Calu3 (cell line): ENCODE measurements at regions not wholly inside any gene's neighbourhood (a gene's known extent, or its start where the extent isn't known, plus 50 kb on each side); places are given as distances from the start of the nearest gene placed in this dataset.

ENCODE experiments used
- BruUV-seq: library from RNA; stranded (reverse); fragments of 400-500 nt; replicated peaks from 2 replicates; lab custom pipeline; 2021; lab: Mats Ljungman, UMichigan
- CTCF ChIA-PET: fragments of 300-600 bp; sonication (Branson Sonifier 250); formaldehyde crosslinking; loops from one replicate; lab custom pipeline; 2022; ENCODE audit warnings: antibody characterized with exemption; lab: Charles Lee
- DNase-seq: peaks from one replicate; pipeline ENCODE4 v3.0.0; 2022
- H3K27ac Mint-ChIP-seq: one replicate; pipeline ENCODE4 v1.8.0; 2022; ENCODE audit warnings: mixed read lengths; ENCODE audit not compliant: unreplicated experiment
- H3K27me3 Mint-ChIP-seq: one replicate; pipeline ENCODE4 v1.8.0; 2022; ENCODE audit warnings: mixed read lengths; ENCODE audit not compliant: unreplicated experiment
- H3K36me3 Mint-ChIP-seq: one replicate; pipeline ENCODE4 v1.8.0; 2022; ENCODE audit warnings: mild to moderate bottlenecking, moderate library complexity, mixed read lengths; ENCODE audit not compliant: insufficient read depth, unreplicated experiment
- H3K4me1 Mint-ChIP-seq: one replicate; pipeline ENCODE4 v1.8.0; 2022; ENCODE audit warnings: mild to moderate bottlenecking, low read depth, mixed read lengths; ENCODE audit not compliant: unreplicated experiment
- H3K4me3 Mint-ChIP-seq: one replicate; pipeline ENCODE4 v1.8.0; 2022; ENCODE audit warnings: mild to moderate bottlenecking, low read depth, moderate library complexity, mixed read lengths; ENCODE audit not compliant: unreplicated experiment
- H3K9me3 Mint-ChIP-seq: one replicate; pipeline ENCODE4 v1.8.0; 2022; ENCODE audit warnings: low read depth, mixed read lengths; ENCODE audit not compliant: unreplicated experiment
- CTCF ChIP-seq: fragments of 200-600 bp; IDR thresholded peaks from one replicate; pipeline ENCODE4 v1.8.0; 2022; ENCODE audit warnings: antibody characterized with exemption; ENCODE audit not compliant: unreplicated experiment
- intact Hi-C: fragments of 100-400 bp; cut with micrococcal nuclease; formaldehyde crosslinking; loops from one replicate; pipeline ENCODE4 v1.10.0; 2022; ENCODE audit not compliant: unreplicated experiment

- no peak for DNase-seq
- intact Hi-C loops, result no loop called here
- TF ChIP-seq CTCF, result no peak
- Mint-ChIP-seq H3K4me3 (no peak overlapping the region), H3K27me3 (no peaks in the 10 kb centered on the region), H3K27ac (no peak overlapping the region), H3K9me3 (no peaks in the 10 kb centered on the region), H3K36me3 (no peaks in the 10 kb centered on the region), H3K4me1 (peaks cover 14% of the 10 kb centered on the region)
- no TSS peak for BruUV-seq
- CTCF ChIA-PET, result no interaction called here
Observed at GRCh38 chr4:102437111-102437510, 64.0 kb upstream of the NFKB1 start.

GRCh38 chr4:102438396-102439235 is 62.5 kb upstream of the NFKB1 start:
- intact Hi-C loops, result no loop called here
- no peaks in the 10 kb centered on the region for H3K36me3 Mint-ChIP-seq

GRCh38 chr4:102439236-102439614 is 61.9 kb upstream of the NFKB1 start:
- Mint-ChIP-seq H3K36me3 (no peaks in the 10 kb centered on the region), H3K4me1 (peaks cover 14% of the 10 kb centered on the region), H3K27me3 (no peaks in the 10 kb centered on the region), H3K4me3 (no peak overlapping the region), H3K27ac (peak overlapping the region; percentile 25), H3K9me3 (no peaks in the 10 kb centered on the region)
- CTCF ChIA-PET, result no interaction called here
- no peak for TF ChIP-seq CTCF
- intact Hi-C loops, result no loop called here
- BruUV-seq, result no TSS peak
- peak; percentile 3 for DNase-seq

More at GRCh38 chr4:102438396-102439235, 62.5 kb upstream of the NFKB1 start:
- CTCF ChIA-PET, result no interaction called here
- no TSS peak for BruUV-seq
- Mint-ChIP-seq H3K27ac (no peak overlapping the region), H3K27me3 (no peaks in the 10 kb centered on the region), H3K9me3 (no peaks in the 10 kb centered on the region), H3K4me3 (no peak overlapping the region), H3K4me1 (peaks cover 14% of the 10 kb centered on the region)
- no peak for TF ChIP-seq CTCF
- DNase-seq, result no peak

- Mint-ChIP-seq H3K9me3 (no peaks in the 10 kb centered on the region), H3K4me3 (no peak overlapping the region)
- CTCF ChIA-PET, result no interaction called here
Observed at GRCh38 chr4:102439812-102440211, 61.3 kb upstream of the NFKB1 start.

More at GRCh38 chr4:102439812-102440211, 61.3 kb upstream of the NFKB1 start:
- DNase-seq, result no peak
- peaks cover 14% of the 10 kb centered on the region for H3K4me1 Mint-ChIP-seq
- BruUV-seq, result no TSS peak
- intact Hi-C loops, result no loop called here
- H3K27me3 Mint-ChIP-seq, result no peaks in the 10 kb centered on the region
- peak overlapping the region; percentile 25 for H3K27ac Mint-ChIP-seq
- no peak for TF ChIP-seq CTCF
- no peaks in the 10 kb centered on the region for H3K36me3 Mint-ChIP-seq
